Dedifferentiated amniotic fluid mesenchymal stem cell (primary cell): ENCODE measurements at regions not wholly inside any gene's neighbourhood (a gene's known extent, or its start where the extent isn't known, plus 50 kb on each side); places are given as distances from the start of the nearest gene placed in this dataset.

Experiments used
- DNase-seq: peaks from one replicate; pipeline ENCODE4 v3.0.0-alpha.2; 2016; ENCODE audit errors: extremely low spot score

DNA sequence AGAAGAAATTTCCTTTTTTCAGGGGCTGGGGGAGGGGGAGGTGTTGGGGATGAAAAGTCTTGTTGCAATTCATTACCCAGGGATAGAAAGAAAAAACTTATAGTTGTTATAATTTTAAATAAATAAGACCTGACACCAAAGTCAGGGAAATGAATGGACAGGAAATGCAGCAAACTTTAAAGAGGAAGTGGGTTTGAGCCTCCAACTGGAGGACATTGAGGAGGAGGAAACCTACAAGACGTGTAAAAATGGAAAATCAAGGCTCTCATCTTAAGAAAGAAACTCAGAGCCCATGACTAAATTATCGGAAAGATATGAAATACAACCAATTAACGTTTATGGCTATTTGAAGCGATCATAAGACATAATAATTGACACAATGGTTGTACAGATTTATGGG, 54.4 kb downstream of the NIBAN1 start:
- no peak for DNase-seq

DNA sequence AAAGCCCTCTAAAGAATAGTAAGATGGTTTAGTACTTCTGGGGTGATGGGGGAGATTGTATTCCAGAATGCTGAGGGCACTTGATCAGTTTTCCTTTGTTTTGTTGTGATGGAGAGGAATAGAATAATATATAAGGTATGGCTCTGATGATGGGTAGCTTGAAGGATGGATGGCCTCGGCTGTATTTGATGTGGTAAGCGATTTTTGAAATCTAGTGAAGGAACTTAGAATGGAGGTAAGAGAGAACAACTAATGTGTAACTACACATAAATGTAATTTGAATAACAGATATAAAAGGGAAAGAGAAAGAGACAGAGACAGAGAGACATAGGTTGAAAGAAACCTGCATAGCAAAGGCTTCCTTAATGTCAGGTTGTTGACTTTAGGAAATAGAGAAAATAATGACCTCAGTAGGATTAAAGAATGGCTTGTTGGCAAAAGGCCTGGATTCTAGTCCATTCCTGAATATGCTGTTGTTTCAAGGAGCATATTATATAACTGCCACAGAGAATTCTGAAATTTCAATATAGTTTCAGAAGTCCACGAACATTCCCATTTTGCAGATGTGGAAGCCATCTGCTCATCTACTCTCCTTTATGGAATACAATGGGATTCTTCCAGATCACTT, 58.7 kb downstream of the NIBAN1 start:
- DNase-seq = no peak

DNA sequence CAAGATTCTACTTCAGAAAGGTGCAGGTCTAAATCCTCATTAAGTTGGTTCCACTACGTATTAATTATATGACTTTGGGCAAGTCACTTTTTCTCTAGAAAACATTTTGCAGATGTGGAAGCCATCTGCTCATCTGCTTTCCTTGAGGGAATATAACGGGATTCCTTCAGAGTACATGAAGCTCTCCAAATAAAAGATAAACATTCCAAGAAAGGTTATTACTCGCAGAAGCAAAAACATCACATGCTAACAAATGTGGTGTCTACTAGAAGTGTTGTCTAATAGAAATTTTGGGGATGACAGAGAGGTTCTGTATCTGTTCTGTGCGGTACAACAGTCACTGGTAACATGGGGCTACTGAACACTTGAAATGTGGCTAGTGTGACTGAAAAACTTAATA, 60.2 kb downstream of the NIBAN1 start:
- DNase-seq = no peak

DNA sequence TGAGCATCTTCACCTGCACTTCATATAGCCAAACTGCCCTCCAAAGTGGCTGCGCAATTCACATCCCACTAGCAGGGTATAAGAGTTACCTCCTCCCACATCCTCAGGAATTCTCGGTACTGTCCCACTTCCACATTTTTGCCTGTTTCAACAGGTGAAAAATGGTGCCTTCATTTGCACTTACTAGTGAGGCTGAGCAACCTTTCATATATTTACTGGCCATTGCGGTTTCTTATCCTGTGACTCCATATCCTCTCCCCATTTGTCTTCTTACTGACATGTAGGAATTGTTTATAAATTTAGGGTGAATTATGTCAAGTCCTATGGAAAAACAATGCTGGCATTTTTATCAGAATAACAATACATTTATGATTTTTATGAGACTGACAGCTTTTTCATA, 61.9 kb downstream of the NIBAN1 start:
- DNase-seq = no peak

DNA sequence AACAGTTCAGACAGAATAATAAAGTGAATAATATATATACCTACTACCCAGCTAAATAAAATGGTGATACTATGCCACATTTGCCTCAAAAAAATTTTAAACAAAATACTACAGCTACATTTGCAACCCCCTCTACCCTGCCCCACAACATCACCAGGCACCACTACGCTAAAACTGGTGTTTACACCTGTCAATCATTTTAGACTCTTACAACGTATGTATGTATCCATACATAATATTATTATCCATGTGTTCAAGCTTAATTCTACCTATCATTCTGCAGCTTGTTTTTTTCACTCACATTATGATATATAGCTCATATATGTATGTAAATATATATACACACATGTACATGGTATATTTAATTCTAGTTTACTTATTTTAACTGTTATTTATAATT, 62.5 kb downstream of the NIBAN1 start:
- DNase-seq = no peak

DNA sequence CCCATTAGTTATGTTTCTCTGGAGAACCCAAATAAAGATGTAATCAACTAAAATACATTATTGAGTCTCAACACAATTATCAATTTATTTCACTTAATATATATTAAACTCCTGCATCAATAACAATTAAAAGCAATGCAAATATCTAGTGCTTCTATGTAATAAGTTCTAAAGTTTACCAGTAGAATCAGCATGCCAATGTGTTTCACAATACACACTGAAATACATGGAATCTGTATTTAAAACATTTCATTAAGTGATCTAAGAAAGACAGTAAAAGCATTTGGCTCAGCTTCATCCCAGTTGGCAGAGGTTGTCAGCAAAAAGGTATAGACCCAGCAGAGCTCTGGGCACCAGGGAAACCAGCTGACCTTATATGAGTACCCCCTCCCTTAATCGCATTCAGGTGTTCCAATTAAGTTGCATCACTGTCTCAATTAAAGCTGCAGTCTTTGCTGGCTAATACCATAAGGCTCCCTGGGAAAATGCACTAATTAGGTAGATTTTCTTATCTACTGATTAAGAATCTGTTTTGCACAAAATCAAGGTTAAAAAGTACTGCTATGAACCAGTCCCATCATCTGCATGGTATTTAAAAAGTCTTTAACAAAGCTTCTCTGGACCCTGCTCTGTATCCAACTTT, 63.1 kb downstream of the NIBAN1 start:
- no peak for DNase-seq

DNA sequence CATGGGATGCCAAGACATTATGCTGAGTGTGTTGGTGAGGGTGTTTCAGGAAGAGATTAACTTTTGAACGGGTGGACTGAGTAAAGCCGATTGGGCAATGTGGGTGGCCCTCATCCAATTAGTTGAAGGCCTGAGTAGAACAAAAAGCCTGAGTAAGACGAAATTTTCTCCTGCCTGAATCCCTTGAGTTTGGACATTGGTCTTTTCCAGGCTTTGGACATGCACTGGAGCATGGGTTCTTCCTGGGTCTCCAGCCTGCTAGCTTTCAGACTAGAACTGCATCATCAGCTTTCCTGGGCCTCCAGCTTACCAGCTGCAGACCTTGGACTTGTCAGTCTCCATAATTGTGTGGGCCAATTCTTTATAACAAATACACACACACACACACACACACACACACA, 63.6 kb downstream of the NIBAN1 start:
- no peak for DNase-seq

DNA sequence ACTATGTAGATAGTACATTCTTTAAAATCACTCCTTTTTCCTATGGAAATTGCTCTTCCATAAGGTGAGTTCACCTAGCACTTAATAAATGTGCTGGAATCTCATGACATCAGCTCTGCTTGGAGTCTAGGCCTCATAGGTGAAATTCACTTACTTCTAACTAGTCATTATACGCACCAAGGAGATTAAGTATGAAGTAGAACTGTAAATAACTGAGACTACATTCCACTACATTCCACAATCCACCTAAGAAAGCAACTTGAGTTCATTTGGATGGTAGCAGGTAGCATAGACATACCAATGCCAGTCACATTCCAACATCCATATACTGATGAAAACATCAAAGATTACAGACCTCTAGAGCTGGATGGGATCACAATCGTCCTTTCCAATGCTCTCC, 64.3 kb downstream of the NIBAN1 start:
- DNase-seq = no peak

DNA sequence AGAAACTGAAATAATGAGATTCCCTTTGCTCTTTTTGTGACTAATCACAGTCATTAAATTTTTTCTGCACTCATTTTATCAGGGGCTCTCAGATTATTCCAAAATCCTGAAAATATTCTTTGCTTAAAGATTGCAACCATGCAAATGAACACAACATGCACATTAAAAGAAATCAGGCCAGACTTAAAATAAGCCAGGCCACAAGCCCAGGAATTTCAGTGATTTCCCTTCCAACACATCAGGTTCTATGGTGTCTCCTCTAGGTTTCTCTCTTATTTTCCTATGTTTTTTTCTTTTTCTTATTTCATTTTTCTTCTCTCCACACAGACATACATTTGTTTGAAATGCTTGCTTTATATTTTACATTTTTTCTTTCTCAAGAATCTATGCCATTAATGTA, 65.3 kb downstream of the NIBAN1 start:
- no peak for DNase-seq

DNA sequence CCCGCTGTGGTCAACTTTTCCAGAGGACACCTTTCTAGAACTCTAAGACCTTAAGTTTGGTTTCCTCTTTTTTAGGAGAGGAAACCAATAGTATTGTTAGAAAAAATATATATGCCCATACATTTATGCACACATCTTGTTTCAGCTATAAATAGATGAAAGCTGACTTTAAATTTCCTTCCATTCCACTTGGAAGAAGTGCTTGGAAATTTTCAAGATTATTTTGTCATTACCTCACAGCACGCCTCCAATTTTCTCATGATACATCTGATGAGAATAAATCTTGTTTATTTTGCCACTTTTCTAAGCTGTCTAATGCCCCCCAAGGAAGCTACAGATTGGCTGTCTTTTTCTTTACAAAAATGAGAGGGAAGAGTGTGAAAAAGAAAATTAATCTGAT, 65.8 kb downstream of the NIBAN1 start:
- no peak for DNase-seq

DNA sequence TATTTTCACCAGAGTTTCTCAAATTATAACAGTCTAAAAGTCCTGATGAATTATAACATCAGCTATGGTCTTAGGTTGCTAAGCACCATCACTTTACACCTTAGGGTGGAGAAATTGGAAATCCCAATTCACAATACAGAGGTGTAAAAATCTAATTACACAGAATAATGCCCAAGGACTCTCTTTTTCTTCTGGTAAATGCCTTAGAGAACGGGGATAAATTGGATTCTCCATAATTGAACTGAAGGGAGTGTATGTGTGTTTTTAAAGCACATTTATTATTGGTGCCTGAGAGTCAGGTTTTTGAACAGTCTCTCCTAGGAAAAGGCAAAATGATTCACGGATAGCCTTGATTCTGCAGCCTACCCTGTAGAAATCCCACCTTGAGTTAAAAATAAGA, 66.8 kb downstream of the NIBAN1 start:
- no peak for DNase-seq

DNA sequence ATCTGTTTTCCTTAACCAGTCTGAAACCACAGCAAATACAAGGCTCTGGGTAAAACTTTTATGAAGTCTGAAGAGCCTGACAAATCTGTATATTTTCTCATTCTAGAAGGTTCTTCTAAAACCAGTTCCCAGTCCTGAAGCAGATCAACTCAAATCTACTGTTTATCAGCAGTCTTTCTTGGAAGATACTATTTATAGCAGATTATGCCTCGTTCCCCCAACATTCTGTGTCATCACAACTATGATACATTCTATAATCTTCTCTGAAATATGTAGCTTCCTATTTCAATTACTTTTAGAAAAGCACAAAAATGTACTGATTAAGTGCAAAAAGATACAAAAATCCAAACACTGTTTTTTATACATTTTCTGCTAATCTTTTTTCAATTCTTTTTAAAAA, 67.5 kb downstream of the NIBAN1 start:
- DNase-seq = no peak

DNA sequence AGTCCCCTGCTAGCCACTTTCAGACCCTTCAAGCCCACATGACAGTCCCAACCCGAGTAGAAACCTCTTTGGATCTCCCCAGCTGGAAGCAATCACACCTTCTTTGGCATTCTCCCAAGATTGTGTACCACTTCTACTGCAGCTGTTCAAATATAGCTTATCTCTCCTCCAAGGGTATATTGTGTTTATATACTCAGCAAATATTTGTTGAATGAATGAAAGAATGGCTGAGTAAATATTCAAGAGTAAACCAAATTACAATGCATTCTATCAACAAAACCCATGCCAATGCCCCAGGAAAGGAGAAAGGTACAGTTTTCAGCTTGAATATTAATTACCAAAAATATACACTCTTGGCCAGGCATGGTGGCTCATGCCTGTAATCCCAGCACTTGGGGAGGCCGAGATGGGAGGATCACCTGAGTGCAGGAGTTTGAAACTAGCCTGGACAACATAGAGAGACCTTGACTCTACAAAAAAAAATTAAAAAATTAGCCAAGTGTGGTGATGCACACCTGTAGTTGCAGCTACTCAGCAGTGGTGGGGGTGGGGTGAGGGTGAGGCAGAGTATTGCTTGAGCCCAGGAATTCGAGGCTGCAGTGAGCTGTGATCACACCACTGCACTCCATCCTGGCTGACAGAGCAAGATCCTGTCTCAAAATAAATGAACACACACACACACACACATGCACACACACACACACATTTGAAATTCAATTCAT, 68.5 kb downstream of the NIBAN1 start:
- DNase-seq = no peak

DNA sequence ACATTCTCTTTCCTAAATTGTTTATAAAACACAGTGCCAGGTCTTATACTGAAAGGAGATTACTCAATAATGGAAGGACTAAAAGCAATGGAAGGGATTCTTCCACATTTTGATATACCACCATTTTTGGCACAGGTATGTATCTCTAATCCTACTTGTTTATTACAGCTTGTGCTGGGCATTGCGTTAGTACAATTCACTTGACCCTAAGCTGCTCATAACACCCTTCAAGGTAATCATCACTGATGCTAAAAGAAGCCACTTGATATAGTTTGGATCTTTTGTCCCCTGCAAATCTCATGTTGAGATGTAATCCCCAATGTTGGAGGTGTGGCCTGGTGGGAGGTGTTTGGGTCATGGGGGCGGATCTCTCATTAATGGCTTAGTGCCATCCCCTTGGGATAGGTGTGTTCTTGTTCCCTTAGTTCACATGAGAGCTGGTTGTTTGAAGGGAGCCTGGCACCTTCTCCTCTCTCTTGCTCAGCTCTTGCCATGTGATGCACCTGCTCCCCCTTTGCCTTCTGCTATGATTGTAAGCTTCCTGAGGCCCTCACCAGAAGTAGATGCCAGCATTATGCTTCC, 71.1 kb downstream of the NIBAN1 start:
- no peak for DNase-seq

DNA sequence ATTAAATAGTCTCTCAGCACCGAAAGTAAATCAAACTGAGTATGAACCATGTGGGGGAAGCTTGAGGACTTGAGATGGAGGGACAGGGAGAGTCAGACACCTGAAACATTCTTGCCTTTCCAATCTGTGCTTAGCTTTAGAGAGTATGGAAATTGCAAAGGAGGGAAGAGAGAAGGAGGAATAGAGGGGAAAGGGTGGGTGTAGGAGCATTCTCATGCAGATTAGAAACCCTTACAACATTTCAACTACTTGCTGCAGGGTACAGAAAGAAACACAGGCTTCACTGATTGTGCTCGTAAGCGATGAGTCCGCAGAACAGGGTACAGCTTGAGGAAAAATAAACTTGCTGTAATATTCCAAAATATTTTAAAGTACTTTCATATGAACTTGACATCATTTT, 73.8 kb downstream of the NIBAN1 start:
- DNase-seq = no peak

DNA sequence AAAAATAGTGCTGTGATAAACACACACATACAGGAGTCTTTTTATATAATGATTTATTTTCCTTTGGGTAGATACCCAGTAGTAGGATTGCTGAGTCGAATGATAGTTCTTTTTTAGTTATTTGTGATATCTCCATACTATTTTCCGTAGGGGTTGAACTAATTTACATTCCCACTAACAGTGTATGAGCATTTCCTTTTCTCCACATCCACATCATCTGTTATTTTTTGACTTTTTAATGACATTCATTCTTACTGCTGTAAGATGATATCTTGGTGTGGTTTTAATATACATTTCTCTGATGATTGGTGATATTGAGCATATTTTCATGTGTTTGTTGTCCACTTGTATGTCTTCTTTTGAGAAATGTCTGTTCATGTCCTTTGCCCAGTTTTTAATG, 78.3 kb downstream of the NIBAN1 start:
- no peak for DNase-seq

DNA sequence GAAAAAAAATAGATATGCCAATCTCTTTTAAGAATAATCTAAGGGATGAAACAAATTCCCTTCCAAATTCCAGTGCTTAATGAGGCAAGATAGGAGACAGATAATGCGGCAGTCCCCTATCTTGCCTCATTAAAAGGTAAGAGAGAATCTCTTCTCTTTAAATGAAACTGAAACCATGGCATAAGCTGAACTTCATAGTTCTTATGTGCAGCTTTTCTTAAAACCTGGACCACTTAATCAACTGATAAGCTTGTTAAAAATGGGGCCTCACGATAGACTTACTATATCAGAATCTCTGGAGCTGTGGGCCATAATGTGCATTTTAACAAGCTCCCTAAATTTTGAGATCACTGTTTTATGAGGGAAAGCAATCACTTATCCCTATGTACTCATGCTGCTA, 79.2 kb downstream of the NIBAN1 start:
- no peak for DNase-seq

DNA sequence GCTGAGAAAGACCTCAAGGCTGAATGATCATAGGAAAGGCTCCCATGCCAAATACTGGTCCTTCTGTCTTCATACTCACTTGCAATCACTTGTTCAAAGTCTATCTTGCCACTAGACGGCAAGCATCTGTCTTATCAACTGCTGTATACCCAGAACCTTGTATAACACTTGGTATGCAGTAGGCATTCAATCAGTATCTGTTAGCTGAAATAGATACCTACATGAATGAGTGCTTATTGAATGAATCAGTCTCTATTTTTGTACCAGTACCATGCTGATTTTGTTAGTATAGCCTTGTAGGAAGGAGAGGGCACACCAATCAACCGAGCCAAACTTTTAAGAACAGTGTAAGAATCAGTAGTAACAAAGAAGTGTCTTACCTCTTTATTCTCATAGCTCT, 80.6 kb downstream of the NIBAN1 start:
- DNase-seq = no peak

DNA sequence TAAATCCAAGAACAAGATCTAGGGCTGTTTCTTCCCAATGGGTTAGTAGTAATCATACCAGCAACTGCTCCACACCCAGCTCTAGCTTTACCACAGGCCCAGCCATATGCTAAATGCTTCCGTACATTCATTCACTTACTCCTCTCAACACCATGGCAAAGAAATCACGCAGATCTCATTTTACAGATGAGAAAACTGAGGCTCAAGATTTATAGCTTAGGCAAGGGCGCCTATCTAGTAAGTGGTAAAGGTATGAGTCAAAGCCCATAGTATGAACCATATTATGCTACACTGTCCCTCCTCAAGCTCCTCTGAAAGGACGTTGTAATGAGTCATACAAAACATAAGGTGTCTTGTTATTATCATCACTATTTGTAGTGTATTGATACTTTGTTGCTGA, 82.2 kb downstream of the NIBAN1 start:
- DNase-seq = no peak

DNA sequence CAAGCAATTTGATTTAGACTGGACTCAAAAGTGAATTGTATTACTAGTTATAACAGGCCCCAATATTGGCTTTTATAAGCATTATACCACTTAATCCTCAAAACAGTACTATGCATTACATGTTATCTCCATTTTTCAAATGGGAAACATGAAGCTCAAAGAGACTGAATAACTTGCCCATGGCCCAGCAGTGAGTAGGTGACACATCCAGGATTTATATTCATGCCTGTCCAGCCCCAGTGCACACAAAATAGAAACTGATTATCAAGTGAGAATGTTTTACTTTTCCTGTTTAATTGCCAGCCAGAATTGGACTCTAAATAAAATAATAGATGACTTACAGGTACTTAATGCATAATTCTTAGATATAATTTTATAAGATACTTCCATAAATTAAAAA, 82.9 kb downstream of the NIBAN1 start:
- DNase-seq = no peak

DNA sequence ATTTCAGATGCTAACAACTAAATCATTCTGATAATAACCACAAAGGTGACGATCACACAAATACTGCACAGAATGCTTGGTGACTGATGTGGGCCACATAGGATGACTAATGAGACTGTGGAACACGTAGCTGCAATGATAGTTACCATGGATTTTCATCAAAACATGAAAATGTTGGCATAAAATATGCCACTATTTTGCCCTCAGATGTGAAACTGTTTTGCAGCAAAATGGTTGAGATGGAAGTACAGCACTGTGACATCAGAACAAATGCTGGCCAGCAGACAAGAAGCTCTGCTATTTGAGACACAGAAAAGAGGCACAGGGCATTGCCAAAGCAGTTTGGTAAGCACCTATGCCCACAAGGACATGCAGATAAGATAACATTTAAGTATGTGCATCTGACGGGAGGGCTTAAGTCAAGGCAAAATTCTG, 83.8 kb downstream of the NIBAN1 start:
- no peak for DNase-seq

DNA sequence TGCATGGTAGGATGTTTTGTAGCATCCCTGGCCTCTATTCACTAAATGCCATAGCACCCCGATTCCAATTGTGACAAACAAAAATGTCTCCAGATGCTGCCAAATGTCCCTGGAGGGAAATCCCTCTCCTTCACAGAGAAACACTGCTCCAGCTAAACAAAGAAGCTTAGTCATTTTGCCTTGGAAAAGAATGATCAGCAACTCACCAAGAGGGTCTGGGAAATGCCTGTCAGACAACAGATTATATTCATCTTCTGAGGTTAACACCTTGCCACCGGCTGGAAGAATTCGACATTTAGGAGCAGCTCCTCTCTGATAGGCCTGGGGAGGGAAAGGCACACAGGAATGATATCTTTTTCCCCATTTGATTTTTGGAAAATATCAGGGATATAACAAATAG, 84.4 kb downstream of the NIBAN1 start:
- no peak for DNase-seq

DNA sequence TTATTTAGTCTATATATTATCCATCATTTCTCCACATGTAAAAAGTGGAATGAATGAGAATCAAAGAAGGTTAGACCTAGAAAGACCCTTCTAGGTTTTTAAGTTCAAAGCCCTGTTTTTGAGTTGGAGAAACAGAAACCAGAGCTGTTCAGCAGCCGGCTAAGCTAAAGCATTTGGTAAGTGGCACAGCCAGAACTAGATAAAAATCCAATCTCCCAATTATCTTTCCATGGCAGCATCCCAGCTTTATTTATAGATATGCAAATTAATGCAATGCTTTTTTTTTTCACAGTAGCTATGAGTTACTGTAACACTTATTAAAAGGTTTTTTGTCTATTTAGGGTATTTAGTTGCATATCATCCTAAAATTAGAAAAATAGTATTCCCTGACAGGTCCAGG, 85.1 kb downstream of the NIBAN1 start:
- no peak for DNase-seq
